Activated gamma-delta T cell (primary cell): ENCODE measurements at regions not wholly inside any gene's neighbourhood (a gene's known extent, or its start where the extent isn't known, plus 50 kb on each side); places are given as distances from the start of the nearest gene placed in this dataset.
"Not testable (repeated sequence)": the region's sequence is repeated elsewhere in the genome, so short reads cannot be mapped to it uniquely, and the experiment has no call there.

Experiments used
- DNase-seq: peaks from one replicate; lab custom pipeline; 2025; lab: John Stamatoyannopoulos, UW

DNA sequence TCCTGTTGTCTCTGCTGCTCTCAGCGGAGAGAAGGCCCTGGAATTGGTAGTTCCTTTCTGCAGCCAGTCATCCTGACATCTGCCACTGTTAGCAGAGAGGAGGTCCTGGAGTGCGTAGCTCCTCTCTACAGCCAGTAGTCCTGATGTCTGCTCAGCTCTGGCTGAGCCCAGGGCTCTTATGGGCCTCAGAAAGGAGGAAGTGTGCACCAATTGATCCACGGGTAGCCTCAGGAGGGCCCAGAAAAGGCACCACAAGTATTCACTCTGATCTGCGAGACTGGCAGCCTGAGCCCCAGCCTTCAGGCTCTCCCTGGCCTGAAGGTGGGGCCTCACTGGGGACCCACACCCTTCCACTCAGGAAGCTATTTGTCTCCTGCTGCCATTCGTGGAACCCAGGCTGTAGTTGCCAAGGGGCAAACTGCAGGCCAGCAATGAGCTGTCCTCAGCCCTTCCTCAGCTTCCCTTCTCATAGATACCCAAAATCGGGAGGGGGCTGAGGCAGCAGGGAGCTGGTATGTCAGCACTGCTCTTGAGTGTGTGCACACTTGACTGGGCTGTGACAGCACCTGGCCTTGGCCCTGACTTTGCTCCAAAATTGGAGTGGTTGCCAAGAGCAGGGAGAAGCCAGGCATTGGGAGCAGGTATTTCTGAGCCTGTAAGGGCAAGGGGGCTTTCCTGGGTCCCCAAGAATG lies 1049.5 kb upstream of the ACO1 start:
- DNase-seq, result no peak

- DNase-seq, result no peak
Measured at GRCh38 chr9:31335529-31336234, 1048.8 kb upstream of the ACO1 start.

- DNase-seq, result no peak
Measured at GRCh38 chr9:31336386-31336785, 1048.1 kb upstream of the ACO1 start.

GRCh38 chr9:31336841-31337240 lies 1047.6 kb upstream of the ACO1 start:
- no peak for DNase-seq

DNA sequence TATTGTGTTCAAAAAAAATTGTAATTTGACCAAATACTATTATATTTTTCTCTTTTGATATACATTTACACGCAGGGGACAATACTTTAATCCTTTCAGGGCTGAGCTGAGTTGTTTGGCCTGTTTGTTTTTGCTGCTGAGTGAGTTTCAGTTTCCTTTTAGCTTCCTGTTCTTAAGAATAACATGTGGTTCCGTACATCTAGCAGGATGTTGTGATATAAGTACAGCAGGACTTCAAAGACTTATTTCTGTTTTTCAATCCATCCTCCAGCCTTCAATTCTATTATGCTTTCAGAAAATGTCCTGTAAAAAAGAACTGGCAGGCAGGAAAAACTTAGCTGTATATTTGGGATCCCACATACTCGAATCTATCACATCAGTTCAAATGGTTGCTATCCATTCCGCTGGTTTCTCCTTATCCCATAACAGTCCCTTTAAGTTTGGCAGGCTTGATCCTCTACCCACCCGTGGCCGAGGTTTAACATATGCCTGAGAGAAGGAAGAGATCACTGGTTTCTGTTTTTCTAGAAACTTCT lies 1037.3 kb upstream of the ACO1 start:
- no peak for DNase-seq

DNA sequence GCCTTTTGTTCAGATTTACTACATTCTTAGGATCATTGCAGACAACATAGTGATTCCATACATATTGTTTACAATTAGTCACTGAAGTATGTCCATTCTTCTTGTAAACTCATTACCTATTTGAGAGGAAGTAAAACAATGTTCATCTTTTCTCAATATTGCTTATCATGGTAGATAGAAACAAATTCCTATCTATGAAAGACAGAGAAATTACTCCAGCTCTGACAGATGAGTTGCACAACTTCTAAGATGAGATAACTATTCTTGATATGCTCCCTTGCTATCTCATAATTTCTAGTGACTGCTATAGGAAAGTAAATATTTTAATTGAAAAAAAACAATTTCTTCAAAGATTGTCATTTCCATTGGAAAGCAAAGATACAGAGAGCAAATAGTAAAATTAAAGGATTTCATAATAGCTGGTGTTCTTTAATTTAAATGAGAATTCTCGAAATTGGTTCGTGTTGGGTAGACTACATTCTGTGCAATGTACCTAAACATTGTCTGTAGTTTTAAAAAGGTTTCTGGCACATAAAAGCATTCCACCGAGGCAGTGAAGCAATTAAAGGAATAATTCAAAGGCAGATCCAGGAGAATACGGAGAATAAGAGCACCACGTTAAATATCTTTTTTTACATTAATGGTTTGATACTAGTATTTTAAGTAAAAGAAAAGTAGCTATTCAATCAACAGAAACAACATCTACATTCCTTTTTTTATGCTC lies 1029.1 kb upstream of the ACO1 start:
- no peak for DNase-seq

GRCh38 chr9:31355965-31356364 lies 1028.5 kb upstream of the ACO1 start:
- no peak for DNase-seq

- no peak for DNase-seq
Measured at GRCh38 chr9:31359071-31359470, 1025.4 kb upstream of the ACO1 start.

DNA sequence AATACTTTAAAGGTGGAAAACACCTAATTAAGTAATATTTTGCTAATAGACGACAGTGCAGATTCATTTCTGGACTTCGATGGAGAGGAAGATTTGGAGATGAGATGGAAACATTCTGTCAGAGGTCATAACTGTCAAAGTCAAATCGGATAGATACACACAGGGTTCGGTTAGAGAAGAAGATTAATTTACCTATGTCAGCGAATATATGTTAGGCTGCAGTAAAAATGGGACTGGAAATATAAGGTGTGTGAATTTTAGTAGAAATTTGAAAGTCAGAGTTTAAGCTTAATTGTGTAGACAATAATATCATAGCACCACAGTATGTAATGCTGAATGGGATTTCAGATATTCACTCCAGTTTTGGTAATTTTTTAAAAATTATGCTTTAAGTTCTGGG lies 1020.3 kb upstream of the ACO1 start:
- DNase-seq, result no peak

DNA sequence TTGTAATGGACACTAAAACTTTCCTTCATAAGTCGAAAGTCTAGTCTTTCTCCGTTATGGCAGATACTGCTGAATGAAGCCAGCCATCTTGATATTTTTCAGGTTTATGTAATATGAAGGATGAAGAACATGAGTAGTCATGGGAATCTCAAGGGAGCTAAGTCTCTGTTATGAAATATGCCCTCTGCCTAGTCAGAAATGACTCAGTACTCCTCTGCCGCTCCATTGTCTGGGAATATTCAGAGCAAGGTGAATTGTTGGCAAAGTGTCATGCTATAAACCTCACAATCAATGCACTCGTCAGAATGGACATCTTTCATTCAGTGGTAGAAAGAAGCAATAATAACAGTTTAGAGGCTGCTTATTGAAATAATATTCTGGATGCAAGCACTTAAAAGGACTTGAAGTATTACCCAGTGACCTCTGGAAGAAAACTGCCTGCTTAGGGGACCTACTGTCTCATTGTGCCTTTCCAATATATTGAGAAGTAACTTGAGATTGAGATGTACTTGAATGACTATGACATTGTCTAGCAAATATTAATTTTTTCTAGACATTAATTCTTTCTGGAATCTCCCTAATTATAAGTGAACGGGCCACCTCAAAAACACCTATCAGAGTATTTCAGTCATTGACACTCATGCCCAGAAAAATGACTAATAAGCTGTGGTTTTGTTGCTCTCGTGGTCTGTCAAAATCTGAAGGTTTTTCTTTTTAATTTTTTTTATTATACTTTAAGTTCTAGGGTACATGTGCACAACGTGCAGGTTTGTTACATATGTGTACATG lies 1011.5 kb upstream of the ACO1 start:
- DNase-seq, result no peak

GRCh38 chr9:31377358-31377757 lies 1007.1 kb upstream of the ACO1 start:
- no peak for DNase-seq

DNA sequence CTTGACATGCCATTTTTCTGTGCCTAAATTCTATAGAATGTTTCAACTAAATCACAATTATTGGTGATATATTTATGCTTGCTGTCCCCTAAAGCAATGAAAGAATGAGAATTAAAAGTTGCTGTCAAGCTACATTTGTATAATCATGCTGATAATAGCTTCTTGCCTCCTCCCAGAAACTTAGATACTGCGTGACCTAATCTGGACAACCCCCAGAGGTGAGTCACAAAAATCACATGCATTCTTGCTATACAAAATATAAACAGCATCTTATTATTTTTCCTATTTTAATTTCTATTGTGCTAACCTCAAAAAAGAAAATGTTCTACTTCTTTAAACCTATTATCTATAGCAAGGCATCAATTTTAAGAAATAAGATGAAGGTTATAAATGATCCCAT lies 995.8 kb upstream of the ACO1 start:
- DNase-seq, result no peak

DNA sequence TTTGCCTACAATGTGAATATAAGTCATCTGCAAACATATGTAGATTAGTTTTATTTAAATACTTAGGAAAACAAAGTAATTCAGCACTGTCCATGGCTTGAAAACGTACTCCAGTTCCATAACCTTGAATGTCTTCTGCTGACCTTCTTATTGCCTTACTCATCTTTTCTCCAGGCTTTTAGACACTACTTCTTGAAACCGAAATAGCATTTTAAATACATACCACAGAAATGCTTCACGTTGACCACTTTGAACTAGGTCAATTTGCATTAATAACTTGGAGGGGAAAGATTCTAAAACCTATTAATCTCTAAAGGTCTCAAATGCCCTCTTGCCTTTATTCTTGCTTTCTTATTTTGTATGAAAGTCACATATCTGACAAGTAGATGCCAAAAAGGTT lies 995.4 kb upstream of the ACO1 start:
- no peak for DNase-seq

DNA sequence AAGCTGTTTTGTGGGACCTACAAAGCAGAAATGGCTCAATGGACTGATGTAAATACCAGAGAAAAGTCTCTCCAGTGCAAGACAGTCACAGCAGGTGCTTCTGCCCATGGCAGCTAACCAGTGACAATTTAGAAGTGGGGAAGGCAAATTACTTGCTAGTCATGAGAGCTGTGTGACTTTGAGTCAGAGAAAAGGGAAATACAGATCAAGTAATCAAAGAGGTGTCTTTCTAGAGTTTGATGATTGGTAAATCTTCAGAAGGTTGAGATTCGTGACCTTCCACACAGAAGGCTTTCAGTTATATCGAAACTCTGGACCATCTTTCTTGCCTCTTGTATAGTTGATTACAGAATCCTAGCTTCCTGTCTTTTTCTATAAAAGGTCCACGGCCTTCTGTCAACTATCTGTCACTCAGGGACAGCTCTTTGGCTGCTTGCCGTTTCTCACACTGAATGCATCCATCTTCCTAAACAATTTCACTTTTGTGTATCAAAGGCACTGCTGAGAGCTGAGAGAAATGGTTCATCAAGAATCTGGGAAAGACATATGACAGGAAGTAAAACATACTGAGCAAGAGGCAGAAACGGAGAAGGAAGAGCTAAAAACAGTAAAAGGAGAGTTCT lies 993.9 kb upstream of the ACO1 start:
- DNase-seq, result no peak

- DNase-seq, result no peak
Measured at GRCh38 chr9:31393240-31393639, 991.2 kb upstream of the ACO1 start.

- no peak for DNase-seq
Measured at GRCh38 chr9:31394015-31394473, 990.4 kb upstream of the ACO1 start.

DNA sequence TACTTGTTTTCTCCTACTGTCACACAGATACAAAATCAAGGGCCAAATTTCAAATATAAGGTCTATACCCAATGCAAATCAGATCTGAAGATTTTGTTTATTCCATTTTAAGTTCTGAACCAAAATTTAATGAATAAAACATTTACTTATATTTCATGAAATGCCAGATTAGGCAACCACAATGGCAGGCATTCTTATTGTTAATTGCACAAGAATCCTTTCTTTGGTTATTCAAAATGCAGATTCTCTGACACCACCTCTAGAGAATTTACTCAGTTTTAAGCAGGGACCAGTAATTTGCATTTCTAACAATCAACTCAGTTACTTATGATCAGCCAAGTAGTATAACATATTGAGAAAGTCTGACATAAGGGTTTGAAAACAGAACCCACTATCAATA lies 972.4 kb upstream of the ACO1 start:
- no peak for DNase-seq

DNA sequence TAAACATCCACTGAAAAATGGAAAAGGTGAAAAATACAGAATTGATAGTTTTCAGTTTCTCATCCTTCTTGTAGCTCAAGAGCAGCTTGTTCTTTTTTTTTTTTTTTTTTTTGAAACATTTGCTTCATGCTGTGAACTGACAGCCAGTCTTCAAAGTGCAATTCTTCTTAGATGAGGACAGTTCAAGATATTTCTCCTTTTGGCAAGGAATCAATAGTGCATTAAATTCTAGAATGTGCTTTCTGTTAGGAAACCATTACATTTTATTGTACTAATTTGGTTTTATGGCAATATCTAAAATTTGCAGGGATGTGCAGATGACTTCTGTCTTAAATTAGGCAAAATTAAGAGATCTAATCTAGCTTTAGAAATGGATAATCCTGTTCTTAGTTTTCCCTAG lies 969.3 kb upstream of the ACO1 start:
- no peak for DNase-seq

DNA sequence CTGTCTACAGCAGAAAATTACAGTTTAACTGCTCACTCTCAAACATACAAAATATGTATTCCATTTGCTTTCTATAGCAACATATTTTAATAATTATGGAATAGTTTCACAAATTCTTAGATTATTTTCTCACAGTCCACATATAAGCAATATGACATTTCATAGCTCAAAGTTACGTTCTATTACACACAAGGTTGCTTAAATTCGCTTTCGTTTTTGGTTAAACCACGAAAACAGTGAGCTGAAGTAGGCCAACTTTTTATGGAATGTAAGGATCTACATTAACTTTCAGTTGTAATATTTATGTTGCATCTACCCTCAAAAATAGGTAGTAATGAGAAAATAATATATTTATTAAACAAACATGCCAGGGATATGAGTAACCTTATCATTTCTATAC lies 966.0 kb upstream of the ACO1 start:
- no peak for DNase-seq

DNA sequence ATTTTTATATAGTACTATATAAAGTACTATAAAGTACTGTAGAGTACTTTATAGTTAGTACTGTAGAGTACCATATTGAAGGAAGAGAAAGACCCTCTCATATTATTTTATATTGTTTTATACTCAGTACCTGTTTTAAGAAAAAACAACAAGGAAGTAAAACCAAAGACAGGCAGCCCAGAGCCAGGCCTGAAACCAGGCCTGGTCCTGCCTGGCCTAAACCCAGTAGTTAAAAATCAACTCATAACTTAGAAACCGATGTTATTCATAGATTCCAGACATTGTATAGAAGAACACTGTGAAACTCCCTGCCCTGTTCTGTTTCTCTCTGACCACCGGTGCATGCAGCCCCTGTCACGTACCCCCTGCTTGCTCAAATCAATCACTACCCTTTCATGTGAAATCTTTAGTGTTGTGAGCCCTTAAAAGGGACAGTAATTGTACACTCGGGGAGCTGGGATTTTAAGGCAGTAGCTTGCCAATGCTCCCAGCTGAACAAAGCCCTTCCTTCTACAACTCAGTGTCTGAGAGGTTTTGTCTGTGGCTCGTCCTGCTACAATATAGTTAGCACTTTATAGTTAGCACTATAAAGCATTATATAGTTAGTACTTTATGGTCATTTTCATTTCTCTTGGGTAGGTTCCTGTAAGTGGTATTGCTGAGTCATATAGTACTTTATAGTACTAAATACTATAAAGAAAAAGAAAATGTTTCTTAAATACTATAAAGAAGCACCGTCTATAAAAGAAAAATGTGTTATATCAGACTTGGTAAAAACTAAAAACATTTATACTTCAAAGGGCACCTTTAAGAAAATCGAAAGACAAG lies 940.6 kb upstream of the ACO1 start:
- DNase-seq, result not testable (repeated sequence)

- DNase-seq, result no peak
Measured at GRCh38 chr9:31445357-31445756, 939.1 kb upstream of the ACO1 start.
